ENCODE measurements at regions not wholly inside any gene's neighbourhood (a gene's known extent, or its start where the extent isn't known, plus 50 kb on each side); places are given as distances from the start of the nearest gene placed in this dataset.

DNA sequence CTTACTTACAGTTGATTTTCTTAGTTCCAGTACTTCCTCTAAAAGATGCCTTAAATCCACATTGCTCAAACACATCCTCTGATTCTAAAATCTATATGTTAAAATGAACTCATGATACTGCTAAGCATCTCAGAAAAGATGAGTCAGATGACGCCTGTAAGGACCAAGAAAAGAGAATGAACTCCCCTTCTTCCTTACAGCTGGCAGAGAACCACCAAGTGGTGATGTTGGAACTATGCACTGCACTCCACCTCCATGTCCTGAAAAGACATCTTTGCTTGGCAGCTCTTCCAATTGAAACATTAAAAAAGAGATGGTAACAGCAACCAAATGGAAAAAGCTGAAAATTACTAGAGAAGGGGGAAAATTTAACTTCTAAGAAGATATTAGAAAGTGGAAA is 648.8 kb downstream of the PTPRC start:
- TF ChIP-seq CREB1 (IDR thresholded peaks at IDR 0.05), result no peak
- no peak for TF ChIP-seq CREB1 (CRISPR knock-in tag; IDR thresholded peaks at IDR 0.05)
- no peak for TF ChIP-seq SMC3 (IDR thresholded peaks at IDR 0.05; ENCODE audit: low read length)
- no peak for TF ChIP-seq ZSCAN12 (CRISPR knock-in tag; IDR thresholded peaks at IDR 0.05)
- no peak for TF ChIP-seq ZNF709 (CRISPR knock-in tag; IDR thresholded peaks at IDR 0.05)
- TF ChIP-seq EP300 (IDR thresholded peaks at IDR 0.05; ENCODE audit: low read depth in 2 of 2, low read length in 2 of 2), result no peak
- no peak for TF ChIP-seq EP300 (CRISPR knock-in tag; IDR thresholded peaks at IDR 0.05; ENCODE audit: borderline replicate concordance)
- TF ChIP-seq PHF8 (CRISPR knock-in tag; IDR thresholded peaks at IDR 0.05), result no peak
- no peak for TF ChIP-seq ZSCAN22 (CRISPR knock-in tag; IDR thresholded peaks at IDR 0.05)
- TF ChIP-seq SNAPC5 (CRISPR knock-in tag; IDR thresholded peaks at IDR 0.05; ENCODE audit: borderline replicate concordance), result no peak
